ENCODE measurements at regions not wholly inside any gene's neighbourhood (a gene's known extent, or its start where the extent isn't known, plus 50 kb on each side); places are given as distances from the start of the nearest gene placed in this dataset.

DNA sequence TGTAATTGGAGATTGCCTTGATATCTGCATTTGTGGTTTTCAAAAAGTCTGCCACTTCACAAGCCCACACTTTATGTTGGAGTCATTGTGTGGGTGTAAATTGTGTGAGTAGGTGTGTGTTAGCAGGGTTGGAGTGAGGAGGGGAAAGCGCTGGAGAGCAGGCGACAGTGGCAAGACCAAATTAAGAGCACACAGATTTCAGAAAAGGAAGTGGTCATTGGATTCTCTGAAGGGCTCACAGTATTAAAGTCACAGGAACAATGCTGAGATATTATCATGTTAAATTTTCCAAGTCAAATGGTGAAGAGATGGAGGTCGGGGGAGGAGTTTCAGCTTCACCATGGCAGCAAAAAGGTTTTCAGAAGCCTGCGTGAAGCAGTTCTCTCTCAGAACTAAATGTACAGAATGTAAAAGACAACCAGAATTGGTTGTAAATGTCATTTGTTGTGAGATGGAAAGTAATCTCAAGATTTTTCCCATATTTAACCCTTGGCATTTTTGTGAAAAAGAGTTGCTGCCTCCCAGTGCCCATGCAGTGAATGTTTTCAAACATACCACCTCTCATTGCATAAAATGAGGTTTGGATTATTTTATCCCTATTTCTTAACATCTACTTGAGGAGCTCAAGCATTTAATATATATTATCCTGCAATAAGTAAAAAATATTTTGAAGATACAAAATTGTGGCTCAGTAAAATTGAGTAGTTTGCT lies 265.9 kb downstream of the ZNF674 start:
- H3K27ac ChIP-seq (ENCODE audit: extremely low read depth, low read depth, low read length) = no peak overlapping the region
- in situ Hi-C loops (cut with MboI) (no loop called here), intact Hi-C loops (cut with micrococcal nuclease) (no loop called here)
- H3K9ac ChIP-seq (ENCODE audit: insufficient read depth in 1 of 2, low read depth in 2 of 2, low read length in 2 of 2) = no peak overlapping the region
- no peaks in the 10 kb centered on the region for H3K36me3 ChIP-seq (ENCODE audit: control insufficient read depth, insufficient read depth, low read length)
- no peak overlapping the region for H3K4me2 ChIP-seq (ENCODE audit: insufficient read depth, low read length)
- no peaks in the 10 kb centered on the region for H4K20me1 ChIP-seq (replicated peaks; ENCODE audit: control insufficient read depth, insufficient read depth, low read length)
- no peaks in the 10 kb centered on the region for H3K9me3 ChIP-seq (replicated peaks; ENCODE audit: control insufficient read depth, insufficient read depth, low read depth, low read length)
- CTCF ChIA-PET (ENCODE audit: low intra/inter-chr PET ratio) = no interaction called here
- WGBS (ENCODE audit: insufficient coverage, low coverage, missing lambda C conversion rate) = 4% methylated on average over 3 of the region's 4 CpGs
- POLR2A ChIA-PET = no interaction called here
- H3K27me3 ChIP-seq (ENCODE audit: control insufficient read depth in 2 of 2, insufficient read depth in 2 of 2, low read length in 2 of 2) = no peaks in the 10 kb centered on the region
- H3K79me2 ChIP-seq (ENCODE audit: control insufficient read depth, insufficient read depth, low read length) = no peaks in the 10 kb centered on the region
- no peak for ATAC-seq
- FAIRE-seq = no peak
- TF ChIP-seq ZNF184 (CRISPR knock-in tag; IDR thresholded peaks at IDR 0.05) (no peak), HNRNPK (IDR thresholded peaks at IDR 0.05; ENCODE audit: low read depth, low read length, poor library complexity, severe bottlenecking) (no peak), ZNF197 (CRISPR knock-in tag; IDR thresholded peaks at IDR 0.05; ENCODE audit: low read depth) (no peak), KLF13 (tag; IDR thresholded peaks at IDR 0.05; ENCODE audit: borderline replicate concordance, low read depth) (no peak), HMG20A (CRISPR knock-in tag; conservative IDR thresholded peaks at IDR 0.05) (no peak), PHF8 (IDR thresholded peaks at IDR 0.05; ENCODE audit: borderline replicate concordance, low read length) (no peak), ZNF696 (CRISPR knock-in tag; conservative IDR thresholded peaks at IDR 0.05) (no peak), NFYB (IDR thresholded peaks at IDR 0.05; ENCODE audit: extremely low read depth, insufficient read length) (no peak), HNRNPLL (IDR thresholded peaks at IDR 0.05; ENCODE audit: low read depth, low read length, poor library complexity, severe bottlenecking) (no peak), CAMTA2 (CRISPR knock-in tag; conservative IDR thresholded peaks at IDR 0.05) (no peak), SMARCA5 (IDR thresholded peaks at IDR 0.05) (no peak), HDAC8 (tag; IDR thresholded peaks at IDR 0.05) (no peak)
- TF ChIP-seq, protein P1, sequence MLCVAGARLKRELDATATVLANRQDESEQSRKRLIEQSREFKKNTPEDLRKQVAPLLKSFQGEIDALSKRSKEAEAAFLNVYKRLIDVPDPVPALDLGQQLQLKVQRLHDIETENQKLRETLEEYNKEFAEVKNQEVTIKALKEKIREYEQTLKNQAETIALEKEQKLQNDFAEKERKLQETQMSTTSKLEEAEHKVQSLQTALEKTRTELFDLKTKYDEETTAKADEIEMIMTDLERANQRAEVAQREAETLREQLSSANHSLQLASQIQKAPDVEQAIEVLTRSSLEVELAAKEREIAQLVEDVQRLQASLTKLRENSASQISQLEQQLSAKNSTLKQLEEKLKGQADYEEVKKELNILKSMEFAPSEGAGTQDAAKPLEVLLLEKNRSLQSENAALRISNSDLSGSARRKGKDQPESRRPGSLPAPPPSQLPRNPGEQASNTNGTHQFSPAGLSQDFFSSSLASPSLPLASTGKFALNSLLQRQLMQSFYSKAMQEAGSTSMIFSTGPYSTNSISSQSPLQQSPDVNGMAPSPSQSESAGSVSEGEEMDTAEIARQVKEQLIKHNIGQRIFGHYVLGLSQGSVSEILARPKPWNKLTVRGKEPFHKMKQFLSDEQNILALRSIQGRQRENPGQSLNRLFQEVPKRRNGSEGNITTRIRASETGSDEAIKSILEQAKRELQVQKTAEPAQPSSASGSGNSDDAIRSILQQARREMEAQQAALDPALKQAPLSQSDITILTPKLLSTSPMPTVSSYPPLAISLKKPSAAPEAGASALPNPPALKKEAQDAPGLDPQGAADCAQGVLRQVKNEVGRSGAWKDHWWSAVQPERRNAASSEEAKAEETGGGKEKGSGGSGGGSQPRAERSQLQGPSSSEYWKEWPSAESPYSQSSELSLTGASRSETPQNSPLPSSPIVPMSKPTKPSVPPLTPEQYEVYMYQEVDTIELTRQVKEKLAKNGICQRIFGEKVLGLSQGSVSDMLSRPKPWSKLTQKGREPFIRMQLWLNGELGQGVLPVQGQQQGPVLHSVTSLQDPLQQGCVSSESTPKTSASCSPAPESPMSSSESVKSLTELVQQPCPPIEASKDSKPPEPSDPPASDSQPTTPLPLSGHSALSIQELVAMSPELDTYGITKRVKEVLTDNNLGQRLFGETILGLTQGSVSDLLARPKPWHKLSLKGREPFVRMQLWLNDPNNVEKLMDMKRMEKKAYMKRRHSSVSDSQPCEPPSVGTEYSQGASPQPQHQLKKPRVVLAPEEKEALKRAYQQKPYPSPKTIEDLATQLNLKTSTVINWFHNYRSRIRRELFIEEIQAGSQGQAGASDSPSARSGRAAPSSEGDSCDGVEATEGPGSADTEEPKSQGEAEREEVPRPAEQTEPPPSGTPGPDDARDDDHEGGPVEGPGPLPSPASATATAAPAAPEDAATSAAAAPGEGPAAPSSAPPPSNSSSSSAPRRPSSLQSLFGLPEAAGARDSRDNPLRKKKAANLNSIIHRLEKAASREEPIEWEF (CRISPR knock-in tag; IDR thresholded peaks at IDR 0.05) = no peak
- TF ChIP-seq, protein P2, sequence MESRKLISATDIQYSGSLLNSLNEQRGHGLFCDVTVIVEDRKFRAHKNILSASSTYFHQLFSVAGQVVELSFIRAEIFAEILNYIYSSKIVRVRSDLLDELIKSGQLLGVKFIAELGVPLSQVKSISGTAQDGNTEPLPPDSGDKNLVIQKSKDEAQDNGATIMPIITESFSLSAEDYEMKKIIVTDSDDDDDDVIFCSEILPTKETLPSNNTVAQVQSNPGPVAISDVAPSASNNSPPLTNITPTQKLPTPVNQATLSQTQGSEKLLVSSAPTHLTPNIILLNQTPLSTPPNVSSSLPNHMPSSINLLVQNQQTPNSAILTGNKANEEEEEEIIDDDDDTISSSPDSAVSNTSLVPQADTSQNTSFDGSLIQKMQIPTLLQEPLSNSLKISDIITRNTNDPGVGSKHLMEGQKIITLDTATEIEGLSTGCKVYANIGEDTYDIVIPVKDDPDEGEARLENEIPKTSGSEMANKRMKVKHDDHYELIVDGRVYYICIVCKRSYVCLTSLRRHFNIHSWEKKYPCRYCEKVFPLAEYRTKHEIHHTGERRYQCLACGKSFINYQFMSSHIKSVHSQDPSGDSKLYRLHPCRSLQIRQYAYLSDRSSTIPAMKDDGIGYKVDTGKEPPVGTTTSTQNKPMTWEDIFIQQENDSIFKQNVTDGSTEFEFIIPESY (CRISPR knock-in tag; IDR thresholded peaks at IDR 0.05) = no peak
- BruUV-seq (replicated peaks) = no TSS peak
- H3K4me3 ChIP-seq = no peak overlapping the region
- H2AFZ ChIP-seq (ENCODE audit: low read depth, low read length) = no peak overlapping the region
- no peaks in the 10 kb centered on the region for H3K9me1 ChIP-seq (ENCODE audit: control insufficient read depth, insufficient read depth, low read length)
- DNase-seq (ENCODE audit: extremely low read depth in 1 of 4, low spot score in 3 of 4) = no peak
- H3K4me1 ChIP-seq (replicated peaks in 1 of 2; ENCODE audit: control insufficient read depth in 2 of 2, insufficient read depth in 2 of 2, low read length in 2 of 2) = no peaks in the 10 kb centered on the region
